ENCODE measurements at regions not wholly inside any gene's neighbourhood (a gene's known extent, or its start where the extent isn't known, plus 50 kb on each side); places are given as distances from the start of the nearest gene placed in this dataset.

- no peak for TF ChIP-seq Cebpa-rat (IDR thresholded peaks at IDR 0.05)
- Histone ChIP-seq H3K27ac (no peak overlapping the region), H3K4me1 (peaks cover 0 to 8% (median 0%) of the 10 kb centered on the region in 10 experiments; a peak in 2 of 20 replicates), H3K9ac (no peak overlapping the region), H3K9me3 (replicated peaks in 1 of 11) (no peaks in the 10 kb centered on the region), H4K20me1 (no peaks in the 10 kb centered on the region), H3K36me3 (no peaks in the 10 kb centered on the region), H3K4me3 (no peak overlapping the region), H3K4me2 (no peak overlapping the region), H3K27me3 (no peaks in the 10 kb centered on the region)
Observed at GRCh38 chr3:82973791-82974190, 1212.3 kb upstream of the GBE1 start.

- Histone ChIP-seq H3K4me2 (no peak overlapping the region), H4K20me1 (no peaks in the 10 kb centered on the region), H3K4me3 (no peak overlapping the region), H3K9ac (no peak overlapping the region), H3K27me3 (no peaks in the 10 kb centered on the region), H3K4me1 (no peaks in the 10 kb centered on the region), H3K9me3 (replicated peaks in 1 of 11) (no peaks in the 10 kb centered on the region), H3K36me3 (no peaks in the 10 kb centered on the region), H3K27ac (no peak overlapping the region)
- no peak for TF ChIP-seq Cebpa-rat (IDR thresholded peaks at IDR 0.05)
Observed at GRCh38 chr3:82960379-82960778, 1198.9 kb upstream of the GBE1 start.

- no peaks in the 10 kb centered on the region for H3K4me1 ChIP-seq
- H3K27me3 ChIP-seq, result no peaks in the 10 kb centered on the region
- H3K27ac ChIP-seq, result no peak overlapping the region
- no peaks in the 10 kb centered on the region for H3K9me3 ChIP-seq (replicated peaks in 1 of 11)
- H3K36me3 ChIP-seq, result no peaks in the 10 kb centered on the region
- H3K9ac ChIP-seq, result no peak overlapping the region
- no peak overlapping the region for H3K4me2 ChIP-seq
- H3K4me3 ChIP-seq, result no peak overlapping the region
- TF ChIP-seq Cebpa-rat (IDR thresholded peaks at IDR 0.05), result no peak
- no peaks in the 10 kb centered on the region for H4K20me1 ChIP-seq
Observed at GRCh38 chr3:82957696-82958095, 1196.3 kb upstream of the GBE1 start.

DNA sequence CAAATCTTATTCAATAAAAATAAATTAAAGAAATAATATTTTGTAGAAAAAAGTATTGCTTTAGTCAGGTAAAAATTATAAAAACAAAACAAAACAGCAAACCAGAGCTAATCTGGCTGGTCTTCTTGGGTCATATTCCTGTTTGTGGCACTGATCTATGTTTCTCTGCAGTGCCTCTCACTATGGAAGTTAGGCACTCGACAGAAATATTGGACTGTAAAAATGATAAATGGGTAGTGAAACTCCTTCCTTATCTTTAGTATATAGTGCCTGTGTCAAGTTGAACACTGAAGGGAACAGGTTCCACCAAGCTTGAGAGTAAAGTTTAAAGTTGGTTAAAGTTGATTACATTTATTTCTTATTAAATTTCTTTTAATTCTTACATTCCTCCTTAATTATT lies 1195.6 kb upstream of the GBE1 start:
- H3K4me3 ChIP-seq, result no peak overlapping the region
- H3K4me1 ChIP-seq, result no peaks in the 10 kb centered on the region
- no peaks in the 10 kb centered on the region for H3K9me3 ChIP-seq (replicated peaks in 1 of 11)
- no peaks in the 10 kb centered on the region for H4K20me1 ChIP-seq
- no peaks in the 10 kb centered on the region for H3K27me3 ChIP-seq
- H3K4me2 ChIP-seq, result no peak overlapping the region
- no peaks in the 10 kb centered on the region for H3K36me3 ChIP-seq
- H3K9ac ChIP-seq, result no peak overlapping the region
- no peak overlapping the region for H3K27ac ChIP-seq
- no peak for TF ChIP-seq Cebpa-rat (IDR thresholded peaks at IDR 0.05)

- H3K4me2 ChIP-seq, result no peak overlapping the region
- H3K27me3 ChIP-seq, result no peaks in the 10 kb centered on the region
- no peak for TF ChIP-seq Cebpa-rat (IDR thresholded peaks at IDR 0.05)
- no peaks in the 10 kb centered on the region for H3K9me3 ChIP-seq (replicated peaks in 1 of 11)
- no peak overlapping the region for H3K27ac ChIP-seq
- H3K9ac ChIP-seq, result no peak overlapping the region
- no peaks in the 10 kb centered on the region for H4K20me1 ChIP-seq
- H3K36me3 ChIP-seq, result no peaks in the 10 kb centered on the region
- H3K4me1 ChIP-seq, result no peaks in the 10 kb centered on the region
- no peak overlapping the region for H3K4me3 ChIP-seq
Observed at GRCh38 chr3:82954486-82954885, 1193.0 kb upstream of the GBE1 start.

- Histone ChIP-seq H3K27ac (no peak overlapping the region), H3K27me3 (no peaks in the 10 kb centered on the region), H3K4me1 (no peaks in the 10 kb centered on the region), H3K4me2 (no peak overlapping the region), H4K20me1 (no peaks in the 10 kb centered on the region), H3K9ac (no peak overlapping the region), H3K4me3 (no peak overlapping the region), H3K36me3 (no peaks in the 10 kb centered on the region), H3K9me3 (replicated peaks in 1 of 11) (peaks cover 6 to 33% (median 16%) of the 10 kb centered on the region in 11 experiments; a peak in 18 of 22 replicates)
- no peak for TF ChIP-seq Cebpa-rat (IDR thresholded peaks at IDR 0.05)
Observed at GRCh38 chr3:82942041-82942440, 1180.6 kb upstream of the GBE1 start.

DNA sequence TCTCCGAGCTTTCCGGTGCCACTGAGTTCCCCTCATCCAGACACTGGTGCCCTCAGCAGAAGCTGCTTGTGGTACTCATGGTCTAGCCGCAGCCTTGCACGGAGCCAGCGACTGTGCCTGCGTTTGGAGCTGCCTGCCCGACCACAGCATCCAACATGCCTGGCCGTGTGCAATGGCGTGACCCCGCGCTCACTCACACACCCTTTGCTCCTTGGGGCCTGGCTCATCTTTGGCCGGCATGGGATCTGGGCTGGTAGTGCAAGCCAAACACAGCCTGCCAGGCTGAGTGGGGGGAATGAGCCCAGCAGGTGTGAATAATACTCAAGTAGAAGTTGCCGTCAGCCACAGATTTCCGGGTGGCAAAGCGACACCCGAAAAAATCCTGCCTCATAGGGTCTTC lies 1178.7 kb upstream of the GBE1 start:
- no peaks in the 10 kb centered on the region for H3K36me3 ChIP-seq
- H3K4me3 ChIP-seq, result no peak overlapping the region
- no peaks in the 10 kb centered on the region for H4K20me1 ChIP-seq
- peaks cover 6 to 32% (median 16%) of the 10 kb centered on the region in 11 experiments; a peak in 18 of 22 replicates for H3K9me3 ChIP-seq (replicated peaks in 1 of 11)
- H3K4me1 ChIP-seq, result no peaks in the 10 kb centered on the region
- H3K4me2 ChIP-seq, result no peak overlapping the region
- no peak overlapping the region for H3K27ac ChIP-seq
- no peaks in the 10 kb centered on the region for H3K27me3 ChIP-seq
- no peak for TF ChIP-seq Cebpa-rat (IDR thresholded peaks at IDR 0.05)
- no peak overlapping the region for H3K9ac ChIP-seq

GRCh38 chr3:82939491-82940097 lies 1178.1 kb upstream of the GBE1 start:
- no peaks in the 10 kb centered on the region for H3K4me1 ChIP-seq
- no peak for TF ChIP-seq Cebpa-rat (IDR thresholded peaks at IDR 0.05)
- H3K9ac ChIP-seq, result no peak overlapping the region
- H3K4me2 ChIP-seq, result no peak overlapping the region
- H4K20me1 ChIP-seq, result no peaks in the 10 kb centered on the region
- H3K27ac ChIP-seq, result no peak overlapping the region
- H3K4me3 ChIP-seq, result no peak overlapping the region
- H3K36me3 ChIP-seq, result no peaks in the 10 kb centered on the region
- peaks cover 3 to 26% (median 12%) of the 10 kb centered on the region in 11 experiments; a peak in 18 of 22 replicates for H3K9me3 ChIP-seq (replicated peaks in 1 of 11)
- no peaks in the 10 kb centered on the region for H3K27me3 ChIP-seq

DNA sequence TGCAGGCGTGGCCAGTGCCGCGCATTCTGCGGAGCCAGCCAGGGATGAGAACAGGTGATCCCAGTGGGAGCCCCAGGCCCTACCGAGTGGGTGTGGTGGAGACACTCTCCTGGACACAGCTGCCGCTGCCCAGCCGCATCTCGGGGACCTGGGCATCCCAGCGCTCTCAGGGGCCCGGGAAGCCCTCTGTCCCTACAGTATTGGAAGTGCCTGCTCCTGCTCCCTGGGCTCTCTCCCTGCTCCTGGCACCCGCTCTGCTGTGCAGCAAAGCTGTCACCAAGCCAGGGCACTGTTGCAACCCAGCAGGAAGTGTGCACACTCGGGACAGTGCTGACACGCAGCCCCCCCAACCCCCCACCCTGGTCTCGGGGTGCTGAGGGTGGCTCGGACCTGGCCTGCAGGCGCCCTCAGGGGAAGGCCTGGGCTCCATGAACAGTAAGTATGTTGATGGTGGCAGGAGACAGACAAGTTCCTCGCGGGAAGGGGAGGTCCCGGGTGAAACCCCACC lies 1177.4 kb upstream of the GBE1 start:
- H3K4me1 ChIP-seq, result no peaks in the 10 kb centered on the region
- H3K4me3 ChIP-seq, result no peak overlapping the region
- H3K9me3 ChIP-seq (replicated peaks in 1 of 11), result peaks cover 0 to 22% (median 4%) of the 10 kb centered on the region in 11 experiments; a peak in 12 of 22 replicates
- H3K36me3 ChIP-seq, result no peaks in the 10 kb centered on the region
- no peaks in the 10 kb centered on the region for H4K20me1 ChIP-seq
- H3K4me2 ChIP-seq, result no peak overlapping the region
- H3K27ac ChIP-seq, result no peak overlapping the region
- no peak overlapping the region for H3K9ac ChIP-seq
- H3K27me3 ChIP-seq, result no peaks in the 10 kb centered on the region
- TF ChIP-seq Cebpa-rat (IDR thresholded peaks at IDR 0.05), result no peak

All from BLaER1 treated with 17β-estradiol and CSF1 and Interleukin-3, amounts not matched to agents 10 nM and 100 nM (cell line).